ENCODE measurements at regions not wholly inside any gene's neighbourhood (a gene's known extent, or its start where the extent isn't known, plus 50 kb on each side); places are given as distances from the start of the nearest gene placed in this dataset.

- no peak for DNase-seq (ENCODE audit: low read depth in 2 of 2)
- TF ChIP-seq CTCF (IDR thresholded peaks at IDR 0.05; ENCODE audit: low read depth, low read length) = no peak
- H3K4me3 ChIP-seq (replicated peaks in 1 of 2; ENCODE audit: low read depth in 2 of 2, low read length in 2 of 2) = no peak overlapping the region
Observed at GRCh38 chr3:78267235-78267634, 1227.3 kb downstream of the ROBO2 start.

- no peak for TF ChIP-seq CTCF (IDR thresholded peaks at IDR 0.05; ENCODE audit: low read depth, low read length)
- DNase-seq (ENCODE audit: low read depth in 2 of 2) = no peak
- H3K4me3 ChIP-seq (replicated peaks in 1 of 2; ENCODE audit: low read depth in 2 of 2, low read length in 2 of 2) = no peak overlapping the region
Observed at GRCh38 chr3:78268087-78268486, 1228.2 kb downstream of the ROBO2 start.

- no peak for DNase-seq (ENCODE audit: low read depth in 2 of 2)
- no peak for TF ChIP-seq CTCF (IDR thresholded peaks at IDR 0.05; ENCODE audit: low read depth, low read length)
- no peak overlapping the region for H3K4me3 ChIP-seq (replicated peaks in 1 of 2; ENCODE audit: low read depth in 2 of 2, low read length in 2 of 2)
Observed at GRCh38 chr3:78268716-78269668, 1229.1 kb downstream of the ROBO2 start.

GRCh38 chr3:78273326-78273725 lies 1233.4 kb downstream of the ROBO2 start:
- no peak overlapping the region for H3K4me3 ChIP-seq (replicated peaks in 1 of 2; ENCODE audit: low read depth in 2 of 2, low read length in 2 of 2)
- DNase-seq (ENCODE audit: low read depth in 2 of 2) = no peak
- TF ChIP-seq CTCF (IDR thresholded peaks at IDR 0.05; ENCODE audit: low read depth, low read length) = no peak

GRCh38 chr3:78274475-78275065 lies 1234.7 kb downstream of the ROBO2 start:
- DNase-seq (ENCODE audit: low read depth in 2 of 2) = no peak
- no peak for TF ChIP-seq CTCF (IDR thresholded peaks at IDR 0.05; ENCODE audit: low read depth, low read length)
- no peak overlapping the region for H3K4me3 ChIP-seq (replicated peaks in 1 of 2; ENCODE audit: low read depth in 2 of 2, low read length in 2 of 2)

- no peak for TF ChIP-seq CTCF (IDR thresholded peaks at IDR 0.05; ENCODE audit: low read depth, low read length)
- H3K4me3 ChIP-seq (replicated peaks in 1 of 2; ENCODE audit: low read depth in 2 of 2, low read length in 2 of 2) = no peak overlapping the region
- no peak for DNase-seq (ENCODE audit: low read depth in 2 of 2)
Observed at GRCh38 chr3:78275420-78275852, 1235.5 kb downstream of the ROBO2 start.

Measured in cardiac fibroblast (primary cell).